NB4 (cell line): ENCODE measurements at regions not wholly inside any gene's neighbourhood (a gene's known extent, or its start where the extent isn't known, plus 50 kb on each side); places are given as distances from the start of the nearest gene placed in this dataset.

ENCODE experiments used
- CTCF ChIP-seq: IDR thresholded peaks from one replicate; pipeline ENCODE4 v1.5.1; 2012; ENCODE audit warnings: low read depth, low read length
- MAX ChIP-seq: IDR thresholded peaks from 2 replicates; pipeline ENCODE4 v1.6.1; 2011; ENCODE audit warnings: low read depth, low read length
- POLR2A ChIP-seq: IDR thresholded peaks from 2 replicates; pipeline ENCODE4 v1.6.1; 2011; ENCODE audit warnings: mild to moderate bottlenecking; ENCODE audit not compliant: insufficient read length; ENCODE audit errors: extremely low read depth

- TF ChIP-seq CTCF (no peak), POLR2A (no peak), MAX (no peak)
Measured at GRCh38 chr1:168433238-168433637, 110.6 kb downstream of the XCL2 start.
